ENCODE measurements at regions not wholly inside any gene's neighbourhood (a gene's known extent, or its start where the extent isn't known, plus 50 kb on each side); places are given as distances from the start of the nearest gene placed in this dataset.
"Not testable (repeated sequence)": the region's sequence is repeated elsewhere in the genome, so short reads cannot be mapped to it uniquely, and the experiment has no call there.

GRCh38 chr2:31696068-31696467 is 115.3 kb upstream of the SRD5A2 start:
- peaks cover 86% of the 10 kb centered on the region for H3K9me3 ChIP-seq (ENCODE audit: insufficient read depth, low read depth, low read length)
- no peak overlapping the region for H3K27ac ChIP-seq (ENCODE audit: low read length)
- no peaks in the 10 kb centered on the region for H3K4me1 ChIP-seq (ENCODE audit: insufficient read depth, low read length)

GRCh38 chr2:31694444-31694843 is 113.7 kb upstream of the SRD5A2 start:
- Histone ChIP-seq H3K9ac (ENCODE audit: low read depth, low read length) (no peak overlapping the region), H3K4me1 (ENCODE audit: insufficient read depth, low read length) (no peaks in the 10 kb centered on the region), H3K27me3 (ENCODE audit: insufficient read depth, low read length) (no peaks in the 10 kb centered on the region), H3K27ac (ENCODE audit: low read length) (no peak overlapping the region), H3K9me3 (ENCODE audit: insufficient read depth, low read depth, low read length) (peaks cover 91% of the 10 kb centered on the region), H3K36me3 (ENCODE audit: insufficient read depth, low read depth, low read length) (no peaks in the 10 kb centered on the region), H3K4me3 (ENCODE audit: low read length) (0 out of 2 replicates have a peak overlapping the region, but pooled peaks have one; percentile 20)

More at GRCh38 chr2:31696068-31696467, 115.3 kb upstream of the SRD5A2 start:
- no peaks in the 10 kb centered on the region for H3K27me3 ChIP-seq (ENCODE audit: insufficient read depth, low read length)
- no peak overlapping the region for H3K9ac ChIP-seq (ENCODE audit: low read depth, low read length)
- no peak overlapping the region for H3K4me3 ChIP-seq (ENCODE audit: low read length)
- no peaks in the 10 kb centered on the region for H3K36me3 ChIP-seq (ENCODE audit: insufficient read depth, low read depth, low read length)

- no peak overlapping the region for H3K27ac ChIP-seq (ENCODE audit: low read length)
- H3K9me3 ChIP-seq (ENCODE audit: insufficient read depth, low read depth, low read length), result peaks cover 93% of the 10 kb centered on the region
- H3K27me3 ChIP-seq (ENCODE audit: insufficient read depth, low read length), result no peaks in the 10 kb centered on the region
- no peaks in the 10 kb centered on the region for H3K36me3 ChIP-seq (ENCODE audit: insufficient read depth, low read depth, low read length)
- peak overlapping the region; percentile 20 for H3K4me3 ChIP-seq (ENCODE audit: low read length)
- H3K4me1 ChIP-seq (ENCODE audit: insufficient read depth, low read length), result no peaks in the 10 kb centered on the region
- H3K9ac ChIP-seq (ENCODE audit: low read depth, low read length), result no peak overlapping the region
Observed at GRCh38 chr2:31693882-31694281, 113.1 kb upstream of the SRD5A2 start.

- Histone ChIP-seq H3K9me3 (ENCODE audit: insufficient read depth, low read depth, low read length) (peaks cover 90% of the 10 kb centered on the region), H3K27me3 (ENCODE audit: insufficient read depth, low read length) (no peaks in the 10 kb centered on the region), H3K36me3 (ENCODE audit: insufficient read depth, low read depth, low read length) (no peaks in the 10 kb centered on the region), H3K4me3 (ENCODE audit: low read length) (no peak overlapping the region; the same call in 1 of the 2 replicates), H3K9ac (ENCODE audit: low read depth, low read length) (no peak overlapping the region), H3K4me1 (ENCODE audit: insufficient read depth, low read length) (no peaks in the 10 kb centered on the region), H3K27ac (ENCODE audit: low read length) (no peak overlapping the region)
Observed at GRCh38 chr2:31688282-31688681, 107.5 kb upstream of the SRD5A2 start.

- peaks cover 46% of the 10 kb centered on the region for H3K9me3 ChIP-seq (ENCODE audit: insufficient read depth, low read depth, low read length)
- not testable (repeated sequence) for H3K4me1 ChIP-seq (ENCODE audit: insufficient read depth, low read length); H3K27me3 ChIP-seq (ENCODE audit: insufficient read depth, low read length); H3K4me3 ChIP-seq (ENCODE audit: low read length); H3K36me3 ChIP-seq (ENCODE audit: insufficient read depth, low read depth, low read length); H3K9ac ChIP-seq (ENCODE audit: low read depth, low read length); H3K27ac ChIP-seq (ENCODE audit: low read length)
Observed at GRCh38 chr2:31683506-31683905, 102.8 kb upstream of the SRD5A2 start.

DNA sequence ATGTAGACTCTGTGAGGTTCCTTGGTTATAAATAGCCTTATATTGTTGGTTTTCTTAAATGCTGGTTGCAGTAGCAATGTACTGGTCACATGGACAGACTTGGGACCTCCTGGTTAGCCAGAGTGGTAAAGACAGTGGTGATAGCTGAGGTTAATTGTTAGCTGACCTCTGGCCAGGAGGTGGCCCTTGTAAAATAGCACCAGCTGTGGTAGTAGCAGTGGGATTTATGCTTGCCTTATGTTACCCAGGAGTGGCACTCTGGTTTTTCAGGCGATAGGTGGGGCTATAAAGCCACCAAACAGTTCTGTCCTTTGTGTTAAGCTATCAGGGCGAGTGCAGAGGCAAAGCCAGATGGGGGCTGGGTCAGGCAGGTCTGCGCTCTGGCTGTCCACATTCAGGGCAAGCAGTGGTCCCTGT is 94.8 kb upstream of the SRD5A2 start:
- Histone ChIP-seq H3K36me3 (ENCODE audit: insufficient read depth, low read depth, low read length) (no peaks in the 10 kb centered on the region), H3K9me3 (ENCODE audit: insufficient read depth, low read depth, low read length) (peaks cover 5% of the 10 kb centered on the region; the same call in 1 of the 2 replicates), H3K27me3 (ENCODE audit: insufficient read depth, low read length) (no peaks in the 10 kb centered on the region), H3K9ac (ENCODE audit: low read depth, low read length) (no peak overlapping the region; the same call in 1 of the 2 replicates), H3K4me1 (ENCODE audit: insufficient read depth, low read length) (peaks cover 3% of the 10 kb centered on the region; the same call in 1 of the 2 replicates), H3K27ac (ENCODE audit: low read length) (no peak overlapping the region), H3K4me3 (ENCODE audit: low read length) (no peak overlapping the region)

- Histone ChIP-seq H3K27ac (ENCODE audit: low read length) (no peak overlapping the region), H3K9ac (ENCODE audit: low read depth, low read length) (no peak overlapping the region), H3K36me3 (ENCODE audit: insufficient read depth, low read depth, low read length) (no peaks in the 10 kb centered on the region), H3K4me1 (ENCODE audit: insufficient read depth, low read length) (peaks cover 3% of the 10 kb centered on the region; the same call in 1 of the 2 replicates), H3K9me3 (ENCODE audit: insufficient read depth, low read depth, low read length) (peaks cover 5% of the 10 kb centered on the region; the same call in 1 of the 2 replicates), H3K27me3 (ENCODE audit: insufficient read depth, low read length) (no peaks in the 10 kb centered on the region), H3K4me3 (ENCODE audit: low read length) (no peak overlapping the region)
Observed at GRCh38 chr2:31674446-31674845, 93.7 kb upstream of the SRD5A2 start.

DNA sequence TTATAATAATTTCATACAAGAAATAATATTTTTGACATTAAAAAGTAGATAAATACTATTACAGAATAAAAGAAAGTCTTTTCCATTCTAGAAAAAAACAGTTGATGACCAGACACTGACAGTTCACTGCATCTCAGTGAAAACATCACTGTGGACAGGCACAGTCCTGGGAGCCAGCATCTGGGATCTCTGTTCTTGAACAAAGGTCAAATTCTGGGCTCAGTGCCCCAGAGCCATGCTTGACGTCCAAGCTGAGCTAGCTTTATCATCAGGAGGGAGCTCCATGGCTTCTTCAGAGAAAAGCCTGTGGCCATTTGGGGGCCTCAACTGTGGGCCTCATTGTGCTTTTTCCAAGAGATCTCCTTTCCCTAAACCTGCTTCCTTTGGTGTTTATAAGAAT is 86.1 kb upstream of the SRD5A2 start:
- Histone ChIP-seq H3K9ac (ENCODE audit: low read depth, low read length) (no peak overlapping the region), H3K36me3 (ENCODE audit: insufficient read depth, low read depth, low read length) (no peaks in the 10 kb centered on the region), H3K4me1 (ENCODE audit: insufficient read depth, low read length) (no peaks in the 10 kb centered on the region), H3K27me3 (ENCODE audit: insufficient read depth, low read length) (no peaks in the 10 kb centered on the region), H3K27ac (ENCODE audit: low read length) (no peak overlapping the region), H3K4me3 (ENCODE audit: low read length) (no peak overlapping the region), H3K9me3 (ENCODE audit: insufficient read depth, low read depth, low read length) (no peaks in the 10 kb centered on the region)

DNA sequence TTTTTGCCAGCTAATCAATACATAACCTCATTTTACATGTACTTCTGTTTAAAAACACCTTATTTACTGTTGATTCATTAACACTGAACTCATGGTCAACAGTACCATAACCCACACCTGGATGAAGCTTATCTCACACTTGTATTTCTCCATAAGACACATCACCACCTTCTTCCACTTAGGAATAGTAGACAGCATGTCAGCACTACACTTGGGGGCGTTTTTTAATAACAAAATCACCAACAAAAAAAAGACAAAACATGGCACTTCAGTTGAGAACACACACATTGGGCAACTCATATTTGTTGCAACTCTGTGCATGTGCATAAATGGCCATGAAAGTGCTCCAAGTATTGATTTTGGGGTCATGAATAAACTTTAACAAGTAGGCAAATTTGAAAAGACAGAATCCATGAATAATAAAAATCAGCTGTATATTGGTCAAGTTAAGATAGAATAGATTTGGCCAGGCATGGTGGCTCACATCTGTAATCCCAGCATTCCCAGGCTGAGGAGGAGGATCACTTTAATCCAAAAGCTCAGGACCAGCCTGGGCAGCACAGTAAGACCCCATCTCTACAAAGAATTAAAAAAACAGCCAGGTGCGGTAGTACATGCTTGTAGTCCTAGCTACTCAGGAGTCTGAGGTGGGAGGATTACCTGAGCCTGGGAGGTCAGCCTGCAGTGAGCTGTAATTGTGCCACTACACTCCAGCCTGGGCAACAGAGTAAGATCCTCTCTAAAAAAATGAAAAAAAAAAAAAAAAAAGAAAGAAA is 84.4 kb upstream of the SRD5A2 start:
- no peaks in the 10 kb centered on the region for H3K4me1 ChIP-seq (ENCODE audit: insufficient read depth, low read length)
- H3K27ac ChIP-seq (ENCODE audit: low read length), result no peak overlapping the region
- no peaks in the 10 kb centered on the region for H3K9me3 ChIP-seq (ENCODE audit: insufficient read depth, low read depth, low read length)
- no peak overlapping the region for H3K9ac ChIP-seq (ENCODE audit: low read depth, low read length)
- no peak overlapping the region for H3K4me3 ChIP-seq (ENCODE audit: low read length)
- no peaks in the 10 kb centered on the region for H3K27me3 ChIP-seq (ENCODE audit: insufficient read depth, low read length)
- no peaks in the 10 kb centered on the region for H3K36me3 ChIP-seq (ENCODE audit: insufficient read depth, low read depth, low read length)

DNA sequence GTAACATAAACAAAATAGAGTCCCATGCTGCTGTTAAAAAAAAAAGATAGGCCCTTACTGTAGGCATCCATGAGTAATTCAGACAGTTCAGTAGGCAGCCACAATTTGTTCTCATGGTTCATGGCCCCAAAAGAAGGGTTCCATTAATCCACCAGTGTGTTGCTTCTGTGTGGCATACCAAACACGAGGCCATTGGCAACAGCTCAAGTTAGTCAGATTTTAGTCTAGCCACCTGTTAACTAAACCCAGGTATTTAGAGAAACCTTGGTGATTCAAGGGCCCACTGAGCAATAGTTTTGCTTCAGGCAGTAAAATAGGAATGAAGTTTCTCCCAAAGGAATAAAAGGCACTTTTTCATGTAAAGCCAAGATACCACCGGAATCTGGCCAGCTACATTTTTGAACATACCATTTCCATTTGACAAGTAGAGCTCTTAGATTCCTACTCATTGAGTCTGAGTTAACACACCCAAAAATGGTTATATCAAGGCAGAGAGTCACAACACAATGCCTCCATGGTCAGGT is 80.1 kb upstream of the SRD5A2 start:
- Histone ChIP-seq H3K27me3 (ENCODE audit: insufficient read depth, low read length) (no peaks in the 10 kb centered on the region), H3K27ac (ENCODE audit: low read length) (no peak overlapping the region), H3K4me3 (ENCODE audit: low read length) (no peak overlapping the region), H3K4me1 (ENCODE audit: insufficient read depth, low read length) (no peaks in the 10 kb centered on the region), H3K9ac (ENCODE audit: low read depth, low read length) (no peak overlapping the region), H3K9me3 (ENCODE audit: insufficient read depth, low read depth, low read length) (no peaks in the 10 kb centered on the region), H3K36me3 (ENCODE audit: insufficient read depth, low read depth, low read length) (no peaks in the 10 kb centered on the region)

- Histone ChIP-seq H3K9ac (ENCODE audit: low read depth, low read length) (no peak overlapping the region), H3K4me1 (ENCODE audit: insufficient read depth, low read length) (no peaks in the 10 kb centered on the region), H3K27me3 (ENCODE audit: insufficient read depth, low read length) (no peaks in the 10 kb centered on the region), H3K27ac (ENCODE audit: low read length) (no peak overlapping the region), H3K36me3 (ENCODE audit: insufficient read depth, low read depth, low read length) (no peaks in the 10 kb centered on the region), H3K4me3 (ENCODE audit: low read length) (no peak overlapping the region), H3K9me3 (ENCODE audit: insufficient read depth, low read depth, low read length) (no peaks in the 10 kb centered on the region)
Observed at GRCh38 chr2:31660165-31660564, 79.4 kb upstream of the SRD5A2 start.

DNA sequence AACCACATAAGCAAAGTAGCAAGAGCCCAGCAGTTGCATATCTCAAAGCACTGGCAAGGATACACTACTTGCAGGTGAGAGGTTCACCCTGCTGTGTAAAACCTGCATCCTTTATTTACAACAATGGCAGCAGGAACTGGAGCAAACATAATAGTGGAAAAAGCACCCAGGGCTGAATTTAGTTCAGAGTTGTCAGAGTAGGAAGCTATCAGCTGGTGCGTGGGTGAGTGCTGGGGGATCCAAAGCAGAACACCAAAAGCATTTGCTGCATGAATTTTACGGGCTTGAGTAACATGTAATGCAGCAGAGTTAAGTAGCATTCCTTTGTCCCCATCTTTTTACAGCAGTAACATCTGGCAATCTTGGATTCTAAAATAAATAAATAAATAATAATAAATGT is 73.5 kb upstream of the SRD5A2 start:
- no peak overlapping the region for H3K4me3 ChIP-seq (ENCODE audit: low read length)
- no peaks in the 10 kb centered on the region for H3K4me1 ChIP-seq (ENCODE audit: insufficient read depth, low read length)
- H3K36me3 ChIP-seq (ENCODE audit: insufficient read depth, low read depth, low read length), result no peaks in the 10 kb centered on the region
- no peak overlapping the region for H3K27ac ChIP-seq (ENCODE audit: low read length)
- no peaks in the 10 kb centered on the region for H3K27me3 ChIP-seq (ENCODE audit: insufficient read depth, low read length)
- no peaks in the 10 kb centered on the region for H3K9me3 ChIP-seq (ENCODE audit: insufficient read depth, low read depth, low read length)
- no peak overlapping the region for H3K9ac ChIP-seq (ENCODE audit: low read depth, low read length)
